Astrocyte of the cerebellum (primary cell): ENCODE measurements at regions not wholly inside any gene's neighbourhood (a gene's known extent, or its start where the extent isn't known, plus 50 kb on each side); places are given as distances from the start of the nearest gene placed in this dataset.
"Not testable (repeated sequence)": the region's sequence is repeated elsewhere in the genome, so short reads cannot be mapped to it uniquely, and the experiment has no call there.

Source experiments
- DNase-seq: peaks from one replicate; pipeline ENCODE4 v3.0.0-alpha.2; 2011; ENCODE audit warnings: low read depth
- H3K4me3 ChIP-seq: 2 replicates; pipeline ENCODE4 v1.5.1; 2011; ENCODE audit warnings: mild to moderate bottlenecking, low read depth, low read length, moderate library complexity
- in situ Hi-C: cut with HindIII; loops from 2 replicates; pipeline ENCODE4 v1.10.0; 2017; ENCODE audit warnings: low sequenced_read_pairs
- TF ChIP-seq, protein P1 (sequence below): IDR thresholded peaks from 2 replicates; pipeline ENCODE4 v1.5.1; 2012; ENCODE audit warnings: low read length, low read depth, moderate library complexity, mild to moderate bottlenecking; ENCODE audit errors: missing control alignments

GRCh38 chr3:75394562-75395360 is 269.4 kb upstream of the FRG2C start:
- H3K4me3 ChIP-seq, DNase-seq, in situ Hi-C loops: not testable (repeated sequence)

- H3K4me3 ChIP-seq, result peak overlapping the region; percentile 14
- TF ChIP-seq, protein P1, sequence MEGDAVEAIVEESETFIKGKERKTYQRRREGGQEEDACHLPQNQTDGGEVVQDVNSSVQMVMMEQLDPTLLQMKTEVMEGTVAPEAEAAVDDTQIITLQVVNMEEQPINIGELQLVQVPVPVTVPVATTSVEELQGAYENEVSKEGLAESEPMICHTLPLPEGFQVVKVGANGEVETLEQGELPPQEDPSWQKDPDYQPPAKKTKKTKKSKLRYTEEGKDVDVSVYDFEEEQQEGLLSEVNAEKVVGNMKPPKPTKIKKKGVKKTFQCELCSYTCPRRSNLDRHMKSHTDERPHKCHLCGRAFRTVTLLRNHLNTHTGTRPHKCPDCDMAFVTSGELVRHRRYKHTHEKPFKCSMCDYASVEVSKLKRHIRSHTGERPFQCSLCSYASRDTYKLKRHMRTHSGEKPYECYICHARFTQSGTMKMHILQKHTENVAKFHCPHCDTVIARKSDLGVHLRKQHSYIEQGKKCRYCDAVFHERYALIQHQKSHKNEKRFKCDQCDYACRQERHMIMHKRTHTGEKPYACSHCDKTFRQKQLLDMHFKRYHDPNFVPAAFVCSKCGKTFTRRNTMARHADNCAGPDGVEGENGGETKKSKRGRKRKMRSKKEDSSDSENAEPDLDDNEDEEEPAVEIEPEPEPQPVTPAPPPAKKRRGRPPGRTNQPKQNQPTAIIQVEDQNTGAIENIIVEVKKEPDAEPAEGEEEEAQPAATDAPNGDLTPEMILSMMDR, result no peak
- in situ Hi-C loops, result no loop called here
- no peak for DNase-seq
These were observed 268.4 kb upstream of the FRG2C start for GRCh38 chr3:75395580-75396315.

- in situ Hi-C loops, result no loop called here
- TF ChIP-seq, protein P1, result peak; percentile 7
- H3K4me3 ChIP-seq, result peak overlapping the region; percentile 14
- no peak for DNase-seq
These were observed 267.8 kb upstream of the FRG2C start for GRCh38 chr3:75396316-75396802.

DNA sequence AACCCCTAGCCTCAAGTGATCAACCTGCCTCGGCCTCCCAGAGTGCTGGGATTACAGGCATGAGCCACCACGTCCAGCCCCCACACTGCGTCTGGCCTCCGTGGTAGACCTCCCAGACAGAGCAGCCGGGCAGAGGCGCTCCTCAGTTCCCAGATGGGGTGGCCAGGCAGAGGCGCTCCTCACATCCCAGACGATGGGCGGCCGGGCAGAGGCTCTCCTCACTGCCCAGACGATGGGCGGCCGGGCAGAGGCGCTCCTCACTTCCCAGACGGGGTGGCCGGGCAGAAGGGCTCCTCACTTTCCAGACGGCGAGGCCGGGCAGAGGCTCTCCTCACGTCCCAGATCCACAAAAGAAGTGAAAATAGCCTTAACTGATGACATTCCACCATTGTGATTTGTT is 266.6 kb upstream of the FRG2C start:
- DNase-seq, H3K4me3 ChIP-seq, in situ Hi-C loops: not testable (repeated sequence)

DNA sequence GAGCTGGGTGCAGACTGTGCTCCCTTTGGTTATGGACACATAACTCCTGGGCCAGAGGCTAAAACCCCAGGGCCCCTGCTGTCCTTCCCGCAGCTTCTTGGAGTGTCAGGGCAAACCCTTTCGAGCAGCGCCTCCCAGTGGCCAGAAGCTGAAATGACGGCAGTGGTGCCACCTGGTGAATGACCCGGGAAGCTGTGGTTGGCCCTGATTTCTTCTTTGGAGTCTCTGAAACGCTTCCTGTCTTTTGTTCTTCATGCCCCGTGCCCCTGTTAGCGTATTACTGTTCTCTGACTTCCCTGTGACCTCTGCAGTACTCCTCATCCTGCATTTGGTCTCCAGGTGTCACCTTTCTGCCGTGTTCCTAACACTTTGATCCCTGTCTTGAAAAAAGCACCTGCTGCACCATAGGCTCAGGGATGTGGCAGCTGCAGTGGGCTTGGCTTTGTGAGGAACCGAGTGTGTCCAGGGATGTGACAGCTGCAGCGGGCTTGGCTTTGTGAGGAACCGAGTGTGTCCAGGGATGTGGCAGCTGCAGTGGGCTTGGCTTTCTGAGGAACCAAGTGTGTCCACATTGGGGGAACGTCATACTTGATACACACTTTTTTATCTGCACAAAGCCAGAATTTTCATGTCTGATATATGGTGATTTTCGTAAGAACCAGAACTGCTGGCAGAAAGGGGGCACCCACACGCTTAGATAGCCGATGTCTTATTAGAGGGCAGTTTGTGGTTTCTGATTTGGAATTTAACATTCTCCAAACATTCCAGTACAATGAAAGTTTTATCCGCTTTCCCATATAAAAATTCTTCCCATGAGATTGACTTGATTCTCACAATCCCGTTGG is 241.8 kb upstream of the FRG2C start:
- DNase-seq, H3K4me3 ChIP-seq, in situ Hi-C loops: not testable (repeated sequence)
- TF ChIP-seq, protein P1, result peak; percentile 66

GRCh38 chr3:75425379-75425778 is 238.7 kb upstream of the FRG2C start:
- DNase-seq, in situ Hi-C loops, H3K4me3 ChIP-seq: not testable (repeated sequence)

DNA sequence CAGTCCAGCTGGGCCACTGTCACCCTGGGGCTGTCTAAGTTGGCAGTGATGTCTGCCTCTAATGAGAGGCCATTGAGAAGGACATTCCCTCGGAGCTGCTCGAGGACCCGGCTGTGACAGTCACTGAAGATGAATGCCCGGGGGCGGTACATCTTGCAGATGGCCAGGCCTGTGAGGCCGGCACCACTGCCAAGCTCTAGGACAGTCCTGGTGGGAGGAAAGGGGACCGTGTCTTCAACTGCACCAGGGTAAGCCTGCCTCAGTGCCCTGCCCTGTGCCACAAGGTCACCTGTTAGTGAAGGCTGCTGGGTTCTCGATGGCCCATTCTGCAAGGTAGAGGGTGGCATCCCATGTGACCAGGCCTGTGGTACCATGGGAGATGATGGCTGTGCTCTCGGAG is 236.6 kb upstream of the FRG2C start:
- in situ Hi-C loops, H3K4me3 ChIP-seq, DNase-seq: not testable (repeated sequence)

- H3K4me3 ChIP-seq, in situ Hi-C loops, DNase-seq: not testable (repeated sequence)
These were observed 236.2 kb upstream of the FRG2C start for GRCh38 chr3:75427906-75428305.
